ENCODE measurements at regions not wholly inside any gene's neighbourhood (a gene's known extent, or its start where the extent isn't known, plus 50 kb on each side); places are given as distances from the start of the nearest gene placed in this dataset.
A peak's percentile ranks its signal among the peaks of the same experiment; 100 is the strongest.

- Histone ChIP-seq H3K9me3 (ENCODE audit: insufficient read depth, low read length) (no peaks in the 10 kb centered on the region), H3K79me2 (ENCODE audit: insufficient read depth, low read length) (no peaks in the 10 kb centered on the region), H3K27ac (ENCODE audit: low read depth, low read length) (no peak overlapping the region), H2AFZ (ENCODE audit: low read depth, low read length, severe bottlenecking) (no peak overlapping the region), H3K4me3 (ENCODE audit: insufficient read depth, low read length, poor library complexity, severe bottlenecking) (no peak overlapping the region), H3K4me2 (ENCODE audit: low read depth, low read length, poor library complexity, severe bottlenecking) (no peak overlapping the region), H4K20me1 (ENCODE audit: low read depth, low read length) (no peaks in the 10 kb centered on the region), H3K9me2 (replicated peaks; ENCODE audit: insufficient read depth, low read length) (no peaks in the 10 kb centered on the region), H3K27me3 (ENCODE audit: low read length) (no peaks in the 10 kb centered on the region), H3K36me3 (ENCODE audit: low read length) (no peaks in the 10 kb centered on the region), H3K9ac (ENCODE audit: low read length) (no peak overlapping the region), H3F3A (ENCODE audit: insufficient read depth) (no peaks in the 10 kb centered on the region)
- no peak for TF ChIP-seq EZH2phosphoT487 (conservative IDR thresholded peaks at IDR 0.05; ENCODE audit: low read length)
- TF ChIP-seq, protein P1, sequence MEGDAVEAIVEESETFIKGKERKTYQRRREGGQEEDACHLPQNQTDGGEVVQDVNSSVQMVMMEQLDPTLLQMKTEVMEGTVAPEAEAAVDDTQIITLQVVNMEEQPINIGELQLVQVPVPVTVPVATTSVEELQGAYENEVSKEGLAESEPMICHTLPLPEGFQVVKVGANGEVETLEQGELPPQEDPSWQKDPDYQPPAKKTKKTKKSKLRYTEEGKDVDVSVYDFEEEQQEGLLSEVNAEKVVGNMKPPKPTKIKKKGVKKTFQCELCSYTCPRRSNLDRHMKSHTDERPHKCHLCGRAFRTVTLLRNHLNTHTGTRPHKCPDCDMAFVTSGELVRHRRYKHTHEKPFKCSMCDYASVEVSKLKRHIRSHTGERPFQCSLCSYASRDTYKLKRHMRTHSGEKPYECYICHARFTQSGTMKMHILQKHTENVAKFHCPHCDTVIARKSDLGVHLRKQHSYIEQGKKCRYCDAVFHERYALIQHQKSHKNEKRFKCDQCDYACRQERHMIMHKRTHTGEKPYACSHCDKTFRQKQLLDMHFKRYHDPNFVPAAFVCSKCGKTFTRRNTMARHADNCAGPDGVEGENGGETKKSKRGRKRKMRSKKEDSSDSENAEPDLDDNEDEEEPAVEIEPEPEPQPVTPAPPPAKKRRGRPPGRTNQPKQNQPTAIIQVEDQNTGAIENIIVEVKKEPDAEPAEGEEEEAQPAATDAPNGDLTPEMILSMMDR (IDR thresholded peaks at IDR 0.05; ENCODE audit: insufficient read depth, low read length, poor library complexity, severe bottlenecking), result no peak
These were observed 64.9 kb upstream of the RBMS3 start for GRCh38 chr3:29215948-29216347.

DNA sequence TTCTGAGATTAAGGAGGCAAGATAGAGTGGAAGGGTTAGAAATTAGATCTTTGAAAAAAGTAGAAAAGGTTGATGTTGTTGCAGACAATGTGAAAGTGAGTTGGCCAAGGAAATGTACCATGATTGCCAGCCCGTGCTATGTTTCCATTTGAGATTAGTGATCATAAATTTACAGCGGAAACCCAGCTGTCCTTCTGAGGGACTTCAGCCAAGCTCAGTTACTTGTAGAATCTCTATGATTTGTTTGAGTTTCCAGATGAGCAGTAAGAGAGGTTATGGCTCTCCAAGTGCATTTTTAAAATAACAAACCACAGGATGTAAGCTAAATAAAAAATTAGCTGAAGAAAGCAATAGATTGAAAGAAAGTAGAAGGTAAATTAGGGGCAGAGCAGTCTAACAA is 54.2 kb upstream of the RBMS3 start:
- TF ChIP-seq, protein P1 (IDR thresholded peaks at IDR 0.05; ENCODE audit: insufficient read depth, low read length, poor library complexity, severe bottlenecking), result no peak
- no peak for TF ChIP-seq EZH2phosphoT487 (conservative IDR thresholded peaks at IDR 0.05; ENCODE audit: low read length)
- no peak overlapping the region for H3K27ac ChIP-seq (ENCODE audit: low read depth, low read length)
- H3K9me2 ChIP-seq (replicated peaks; ENCODE audit: insufficient read depth, low read length), result no peaks in the 10 kb centered on the region
- H3K36me3 ChIP-seq (ENCODE audit: low read length), result peaks cover 3% of the 10 kb centered on the region; the same call in 1 of the 2 replicates
- H3K9ac ChIP-seq (ENCODE audit: low read length), result no peak overlapping the region
- H3K27me3 ChIP-seq (ENCODE audit: low read length), result no peaks in the 10 kb centered on the region
- H2AFZ ChIP-seq (ENCODE audit: low read depth, low read length, severe bottlenecking), result peak overlapping the region; percentile 44
- no peaks in the 10 kb centered on the region for H4K20me1 ChIP-seq (ENCODE audit: low read depth, low read length)
- H3K4me3 ChIP-seq (ENCODE audit: insufficient read depth, low read length, poor library complexity, severe bottlenecking), result no peak overlapping the region
- H3K9me3 ChIP-seq (ENCODE audit: insufficient read depth, low read length), result no peaks in the 10 kb centered on the region
- H3F3A ChIP-seq (ENCODE audit: insufficient read depth), result no peaks in the 10 kb centered on the region
- no peaks in the 10 kb centered on the region for H3K79me2 ChIP-seq (ENCODE audit: insufficient read depth, low read length)
- H3K4me2 ChIP-seq (ENCODE audit: low read depth, low read length, poor library complexity, severe bottlenecking), result no peak overlapping the region

- Histone ChIP-seq H3K27ac (ENCODE audit: low read depth, low read length) (no peak overlapping the region), H3K9ac (ENCODE audit: low read length) (no peak overlapping the region), H3F3A (ENCODE audit: insufficient read depth) (no peaks in the 10 kb centered on the region), H4K20me1 (ENCODE audit: low read depth, low read length) (no peaks in the 10 kb centered on the region), H3K27me3 (ENCODE audit: low read length) (no peaks in the 10 kb centered on the region), H3K79me2 (ENCODE audit: insufficient read depth, low read length) (no peaks in the 10 kb centered on the region), H3K9me3 (ENCODE audit: insufficient read depth, low read length) (no peaks in the 10 kb centered on the region), H2AFZ (ENCODE audit: low read depth, low read length, severe bottlenecking) (no peak overlapping the region), H3K4me3 (ENCODE audit: insufficient read depth, low read length, poor library complexity, severe bottlenecking) (no peak overlapping the region), H3K36me3 (ENCODE audit: low read length) (peaks cover 4% of the 10 kb centered on the region; the same call in 1 of the 2 replicates), H3K9me2 (replicated peaks; ENCODE audit: insufficient read depth, low read length) (no peaks in the 10 kb centered on the region), H3K4me2 (ENCODE audit: low read depth, low read length, poor library complexity, severe bottlenecking) (no peak overlapping the region)
- TF ChIP-seq, protein P1 (IDR thresholded peaks at IDR 0.05; ENCODE audit: insufficient read depth, low read length, poor library complexity, severe bottlenecking), result no peak
- no peak for TF ChIP-seq EZH2phosphoT487 (conservative IDR thresholded peaks at IDR 0.05; ENCODE audit: low read length)
These were observed 53.6 kb upstream of the RBMS3 start for GRCh38 chr3:29227307-29227706.
